PC-3 (cell line): ENCODE measurements at regions not wholly inside any gene's neighbourhood (a gene's known extent, or its start where the extent isn't known, plus 50 kb on each side); places are given as distances from the start of the nearest gene placed in this dataset.

Source experiments
- CTCF ChIP-seq: fragments of 300-600 bp; sonication (generic); conservative IDR thresholded peaks from 2 replicates; pipeline ENCODE4 v1.5.1; 2017; ENCODE audit warnings: antibody characterized with exemption, low read depth, mild to moderate bottlenecking, low read length
- EZH2 ChIP-seq: fragments of 300-600 bp; sonication (generic); IDR thresholded peaks from one replicate; pipeline ENCODE4 v1.6.1; 2017; ENCODE audit warnings: antibody characterized with exemption, mild to moderate bottlenecking, low read length; ENCODE audit not compliant: unreplicated experiment

GRCh38 chr2:182649316-182649715 lies 66.7 kb upstream of the DNAJC10 start:
- TF ChIP-seq CTCF: peak; percentile 61
- no peak for TF ChIP-seq EZH2
